DMS114 treated with DMSO at 0.1 percent for 48 hours (cell line): ENCODE measurements at regions not wholly inside any gene's neighbourhood (a gene's known extent, or its start where the extent isn't known, plus 50 kb on each side); places are given as distances from the start of the nearest gene placed in this dataset.

Source experiments
- DNase-seq: peaks from one replicate; lab custom pipeline; 2025; ENCODE audit not compliant: unreplicated experiment; lab: John Stamatoyannopoulos, UW

- DNase-seq, result no peak
Observed at GRCh38 chr6:19128701-19129100, 708.5 kb upstream of the ID4 start.

GRCh38 chr6:19135706-19136105 is 701.5 kb upstream of the ID4 start:
- DNase-seq, result no peak

GRCh38 chr6:19137505-19137904 is 699.7 kb upstream of the ID4 start:
- DNase-seq, result no peak

- no peak for DNase-seq
Observed at GRCh38 chr6:19142275-19142674, 694.9 kb upstream of the ID4 start.

- no peak for DNase-seq
Observed at GRCh38 chr6:19150307-19150706, 686.9 kb upstream of the ID4 start.

GRCh38 chr6:19153270-19153980 is 683.7 kb upstream of the ID4 start:
- DNase-seq, result no peak

GRCh38 chr6:19153981-19154295 is 683.2 kb upstream of the ID4 start:
- DNase-seq, result no peak

GRCh38 chr6:19156443-19156842 is 680.7 kb upstream of the ID4 start:
- DNase-seq, result no peak

- DNase-seq, result no peak
Observed at GRCh38 chr6:19157486-19157885, 679.7 kb upstream of the ID4 start.

- DNase-seq, result no peak
Observed at GRCh38 chr6:19158586-19158985, 678.6 kb upstream of the ID4 start.

- no peak for DNase-seq
Observed at GRCh38 chr6:19159089-19159488, 678.1 kb upstream of the ID4 start.

- DNase-seq, result no peak
Observed at GRCh38 chr6:19159561-19159960, 677.6 kb upstream of the ID4 start.

- DNase-seq, result no peak
Observed at GRCh38 chr6:19160081-19160730, 677.0 kb upstream of the ID4 start.

- DNase-seq, result no peak
Observed at GRCh38 chr6:19167251-19167650, 669.9 kb upstream of the ID4 start.

GRCh38 chr6:19169366-19169765 is 667.8 kb upstream of the ID4 start:
- no peak for DNase-seq

- no peak for DNase-seq
Observed at GRCh38 chr6:19175023-19175422, 662.1 kb upstream of the ID4 start.

GRCh38 chr6:19180348-19181072 is 656.7 kb upstream of the ID4 start:
- no peak for DNase-seq

- no peak for DNase-seq
Observed at GRCh38 chr6:19181211-19181610, 656.0 kb upstream of the ID4 start.

- no peak for DNase-seq
Observed at GRCh38 chr6:19193624-19194023, 643.5 kb upstream of the ID4 start.

- DNase-seq, result no peak
Observed at GRCh38 chr6:19204445-19204844, 632.7 kb upstream of the ID4 start.

GRCh38 chr6:19205076-19205475 is 632.1 kb upstream of the ID4 start:
- DNase-seq, result no peak

GRCh38 chr6:19209202-19209601 is 628.0 kb upstream of the ID4 start:
- no peak for DNase-seq
